HFF-Myc (cell line): ENCODE measurements at regions not wholly inside any gene's neighbourhood (a gene's known extent, or its start where the extent isn't known, plus 50 kb on each side); places are given as distances from the start of the nearest gene placed in this dataset.

ENCODE experiments used
- DNase-seq: peaks from one replicate; pipeline ENCODE4 v3.0.0-alpha.2; 2011; ENCODE audit warnings: low read depth; ENCODE audit errors: extremely low read depth
- H3K4me3 ChIP-seq: replicated peaks from 2 replicates; pipeline ENCODE4 v1.5.1; 2011; ENCODE audit warnings: low read depth, mild to moderate bottlenecking, control low read depth, low read length
- CTCF ChIP-seq: IDR thresholded peaks from 2 replicates; pipeline ENCODE4 v1.5.1; 2012; ENCODE audit warnings: mild to moderate bottlenecking, low read depth, low read length, control low read depth; ENCODE audit errors: missing control alignments

DNA sequence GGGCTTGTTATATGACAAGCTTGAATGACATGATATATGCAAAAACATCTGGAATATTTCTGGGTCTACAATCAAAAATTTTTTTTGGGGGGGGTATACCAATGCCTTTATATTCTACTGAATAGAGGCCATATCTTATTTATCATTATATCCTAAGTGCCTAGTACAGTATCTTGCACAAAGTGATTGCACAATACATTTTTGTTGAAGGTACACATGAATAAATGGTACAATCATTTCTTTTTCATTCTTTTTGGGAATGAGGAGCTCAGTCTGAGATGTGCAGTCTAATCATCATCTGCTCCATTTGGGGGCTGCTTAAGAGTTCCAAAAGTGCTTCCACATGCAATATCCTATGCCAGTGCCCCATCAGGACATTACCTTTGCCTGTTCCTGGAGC is 214.6 kb downstream of the KIF20B start:
- no peak for DNase-seq
- no peak overlapping the region for H3K4me3 ChIP-seq
- no peak for TF ChIP-seq CTCF

DNA sequence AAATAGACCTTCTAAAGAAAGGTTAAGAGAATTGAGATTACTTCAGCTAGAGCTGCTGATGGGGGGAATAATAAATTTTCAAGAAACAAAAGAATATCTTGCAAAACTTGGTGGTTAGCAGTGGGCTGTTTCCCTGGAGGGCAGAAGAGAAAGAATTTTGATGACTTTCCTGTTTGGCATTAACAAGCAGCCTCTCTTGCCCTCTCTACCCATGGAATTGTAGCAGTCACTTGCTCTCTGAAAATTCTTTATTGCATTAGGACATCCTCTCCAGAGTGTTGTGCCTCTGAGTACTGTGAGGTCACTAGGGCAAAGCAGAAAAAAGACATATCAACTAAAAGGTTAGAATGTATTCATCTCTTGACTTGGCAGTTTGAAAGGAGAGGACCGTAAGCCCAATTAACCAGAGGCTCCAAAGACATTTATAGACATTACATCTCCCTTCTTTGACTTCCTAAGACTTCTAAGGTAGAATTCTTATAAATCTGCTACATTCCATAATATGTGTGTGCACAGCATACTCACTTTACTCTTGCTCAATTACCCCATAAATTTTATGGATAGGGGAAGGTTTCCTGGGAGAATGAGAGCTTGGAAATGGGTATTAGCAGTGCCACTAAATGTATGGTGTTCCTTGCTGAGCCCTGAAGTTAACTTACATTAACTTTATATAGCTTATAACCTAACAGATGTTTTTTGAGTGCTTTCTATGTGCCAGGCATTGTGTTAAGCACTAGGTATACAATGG is 215.3 kb downstream of the KIF20B start:
- DNase-seq: peak; percentile 0
- no peak overlapping the region for H3K4me3 ChIP-seq
- TF ChIP-seq CTCF: no peak

- DNase-seq: no peak
- H3K4me3 ChIP-seq: no peak overlapping the region
- TF ChIP-seq CTCF: no peak
These were observed 220.0 kb downstream of the KIF20B start for GRCh38 chr10:89921403-89921802.

DNA sequence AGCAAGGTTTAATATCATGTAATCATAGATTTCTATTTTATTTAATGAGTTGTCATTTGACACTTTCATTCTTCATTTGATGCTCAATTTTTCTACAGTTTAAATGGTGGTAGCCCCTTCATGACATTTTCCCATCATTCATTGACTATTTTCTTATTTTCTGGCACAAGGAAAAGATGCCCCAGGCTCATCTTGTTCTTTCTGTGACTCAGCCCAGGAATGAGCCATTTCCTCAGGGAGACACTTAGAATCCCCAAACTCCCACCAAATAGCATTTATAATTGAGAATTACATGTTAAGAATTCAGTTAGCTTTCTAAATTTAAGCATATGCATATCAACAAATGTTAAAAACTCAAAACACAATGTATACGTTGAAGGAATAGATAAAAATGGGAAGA is 222.3 kb downstream of the KIF20B start:
- DNase-seq: no peak
- no peak for TF ChIP-seq CTCF
- no peak overlapping the region for H3K4me3 ChIP-seq

DNA sequence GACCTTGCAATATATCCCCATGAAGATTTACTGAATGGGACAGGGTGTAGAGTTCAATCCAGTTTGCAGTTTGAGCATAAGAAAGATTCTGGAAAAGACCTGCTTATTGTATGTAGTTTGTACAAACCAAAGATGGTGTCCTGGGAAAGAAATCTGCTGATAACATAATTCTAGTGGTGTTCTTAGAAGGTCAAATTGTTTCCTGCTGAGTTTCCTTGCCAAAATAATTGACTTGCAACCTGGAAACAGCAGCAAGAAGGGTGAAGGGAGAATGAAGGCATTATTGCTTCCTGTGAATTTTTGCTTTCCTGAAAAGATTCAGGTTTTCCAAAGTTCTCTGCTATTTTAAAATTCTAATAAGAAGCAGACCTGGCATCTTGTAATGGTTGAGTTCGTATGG is 222.9 kb downstream of the KIF20B start:
- DNase-seq: no peak
- no peak overlapping the region for H3K4me3 ChIP-seq
- TF ChIP-seq CTCF: no peak

GRCh38 chr10:89926736-89927135 is 225.3 kb downstream of the KIF20B start:
- DNase-seq: no peak
- no peak overlapping the region for H3K4me3 ChIP-seq
- no peak for TF ChIP-seq CTCF
